Neutrophil (primary cell): ENCODE measurements at regions not wholly inside any gene's neighbourhood (a gene's known extent, or its start where the extent isn't known, plus 50 kb on each side); places are given as distances from the start of the nearest gene placed in this dataset.

ENCODE experiments used
- H3K27ac ChIP-seq: fragments of 200-600 bp; sonication (generic); 2 replicates; pipeline ENCODE4 v1.5.1; 2016; ENCODE audit warnings: mild to moderate bottlenecking, moderate library complexity
- H3K27me3 ChIP-seq: fragments of 200-600 bp; sonication (generic); 2 replicates; pipeline ENCODE4 v1.6.0; 2016; ENCODE audit warnings: mild to moderate bottlenecking
- H3K36me3 ChIP-seq: fragments of 200-600 bp; sonication (generic); 2 replicates; pipeline ENCODE4 v1.5.1; 2017
- H3K4me1 ChIP-seq, 2 experiments: fragments of 200-600 bp in 1 of 2; sonication (generic) in 1 of 2; 1 replicate in 1 of 2; 2 replicates in 1 of 2; pipeline versions ENCODE4 v1.5.1 to v1.6.1; 2013 to 2016; ENCODE audit warnings: low read depth in 1 of 2, low read length in 1 of 2, mild to moderate bottlenecking in 1 of 2, moderate library complexity in 1 of 2; ENCODE audit not compliant: control insufficient read depth in 1 of 2, insufficient read depth in 1 of 2
- H3K4me3 ChIP-seq, 2 experiments: fragments of 200-600 bp in 1 of 2; sonication (generic) in 1 of 2; 1 replicate in 1 of 2; 2 replicates in 1 of 2; pipeline ENCODE4 v1.5.1; 2013 to 2016; ENCODE audit warnings: low read depth in 1 of 2, low read length in 1 of 2, mild to moderate bottlenecking in 1 of 2, moderate library complexity in 1 of 2
- H3K9me3 ChIP-seq: fragments of 200-600 bp; sonication (generic); 2 replicates; pipeline ENCODE4 v1.5.1; 2016
- TF ChIP-seq, protein P1 (sequence below): fragments of 200-600 bp; sonication (generic); IDR thresholded peaks from 2 replicates; pipeline ENCODE4 v1.5.1; 2016; ENCODE audit warnings: antibody characterized with exemption

- H3K4me3 ChIP-seq: no peak overlapping the region
- no peak overlapping the region for H3K27ac ChIP-seq
- no peaks in the 10 kb centered on the region for H3K27me3 ChIP-seq
- TF ChIP-seq, protein P1, sequence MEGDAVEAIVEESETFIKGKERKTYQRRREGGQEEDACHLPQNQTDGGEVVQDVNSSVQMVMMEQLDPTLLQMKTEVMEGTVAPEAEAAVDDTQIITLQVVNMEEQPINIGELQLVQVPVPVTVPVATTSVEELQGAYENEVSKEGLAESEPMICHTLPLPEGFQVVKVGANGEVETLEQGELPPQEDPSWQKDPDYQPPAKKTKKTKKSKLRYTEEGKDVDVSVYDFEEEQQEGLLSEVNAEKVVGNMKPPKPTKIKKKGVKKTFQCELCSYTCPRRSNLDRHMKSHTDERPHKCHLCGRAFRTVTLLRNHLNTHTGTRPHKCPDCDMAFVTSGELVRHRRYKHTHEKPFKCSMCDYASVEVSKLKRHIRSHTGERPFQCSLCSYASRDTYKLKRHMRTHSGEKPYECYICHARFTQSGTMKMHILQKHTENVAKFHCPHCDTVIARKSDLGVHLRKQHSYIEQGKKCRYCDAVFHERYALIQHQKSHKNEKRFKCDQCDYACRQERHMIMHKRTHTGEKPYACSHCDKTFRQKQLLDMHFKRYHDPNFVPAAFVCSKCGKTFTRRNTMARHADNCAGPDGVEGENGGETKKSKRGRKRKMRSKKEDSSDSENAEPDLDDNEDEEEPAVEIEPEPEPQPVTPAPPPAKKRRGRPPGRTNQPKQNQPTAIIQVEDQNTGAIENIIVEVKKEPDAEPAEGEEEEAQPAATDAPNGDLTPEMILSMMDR: no peak
- no peaks in the 10 kb centered on the region for H3K4me1 ChIP-seq
- no peaks in the 10 kb centered on the region for H3K9me3 ChIP-seq
- no peaks in the 10 kb centered on the region for H3K36me3 ChIP-seq
Measured at GRCh38 chr4:11700751-11701226, 272.1 kb upstream of the HS3ST1 start.

GRCh38 chr4:11698846-11699590 is 270.3 kb upstream of the HS3ST1 start:
- Histone ChIP-seq H3K9me3 (no peaks in the 10 kb centered on the region), H3K4me1 (no peaks in the 10 kb centered on the region), H3K36me3 (no peaks in the 10 kb centered on the region), H3K4me3 (no peak overlapping the region), H3K27ac (no peak overlapping the region), H3K27me3 (no peaks in the 10 kb centered on the region)
- TF ChIP-seq, protein P1: no peak

DNA sequence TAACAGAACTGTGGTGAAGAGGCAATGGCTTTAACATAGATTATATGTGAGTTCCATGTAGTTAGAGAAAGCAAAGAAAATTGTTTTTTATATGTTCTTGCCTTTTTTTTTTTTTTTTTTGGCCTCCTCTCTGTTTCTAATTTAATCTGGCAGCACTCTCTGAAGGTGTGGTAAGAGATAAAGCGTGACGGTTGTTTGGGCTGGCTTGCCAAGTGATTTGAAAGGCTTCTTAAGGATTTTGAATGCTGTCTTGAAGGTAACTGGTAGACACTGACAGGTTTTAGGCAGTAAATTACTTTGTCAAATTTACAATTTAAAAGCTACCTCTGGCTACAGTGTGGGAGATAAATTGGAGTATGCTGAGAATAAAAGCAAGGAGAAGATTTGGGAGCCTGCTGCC is 269.3 kb upstream of the HS3ST1 start:
- no peaks in the 10 kb centered on the region for H3K9me3 ChIP-seq
- no peak overlapping the region for H3K27ac ChIP-seq
- H3K4me1 ChIP-seq: no peaks in the 10 kb centered on the region
- H3K27me3 ChIP-seq: no peaks in the 10 kb centered on the region
- TF ChIP-seq, protein P1: no peak
- no peak overlapping the region for H3K4me3 ChIP-seq
- H3K36me3 ChIP-seq: no peaks in the 10 kb centered on the region

DNA sequence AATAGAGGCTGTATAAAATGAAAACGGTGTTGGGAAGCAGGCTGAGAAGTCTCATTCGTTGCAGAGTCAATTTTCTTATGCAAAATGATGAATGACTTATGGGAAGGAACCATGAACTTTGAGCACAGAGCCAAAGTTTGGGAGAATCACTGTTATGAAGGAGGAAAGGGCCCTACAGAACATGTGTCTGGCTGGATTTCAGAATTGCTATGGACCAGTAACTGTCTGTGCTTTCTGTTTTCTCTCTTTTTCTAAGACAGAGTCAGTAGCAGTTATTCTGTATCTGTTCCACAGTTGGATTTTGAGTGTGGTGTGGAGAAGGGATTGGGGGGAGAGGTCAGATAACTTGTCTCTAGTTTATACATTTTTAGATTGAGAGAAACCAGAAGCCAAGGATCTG is 265.0 kb upstream of the HS3ST1 start:
- Histone ChIP-seq H3K4me3 (no peak overlapping the region), H3K4me1 (no peaks in the 10 kb centered on the region), H3K9me3 (no peaks in the 10 kb centered on the region), H3K36me3 (no peaks in the 10 kb centered on the region), H3K27ac (no peak overlapping the region), H3K27me3 (no peaks in the 10 kb centered on the region)
- TF ChIP-seq, protein P1: no peak

- TF ChIP-seq, protein P1: no peak
- Histone ChIP-seq H3K27ac (no peak overlapping the region), H3K4me3 (no peak overlapping the region), H3K4me1 (no peaks in the 10 kb centered on the region), H3K36me3 (no peaks in the 10 kb centered on the region), H3K27me3 (no peaks in the 10 kb centered on the region), H3K9me3 (no peaks in the 10 kb centered on the region)
Measured at GRCh38 chr4:11691236-11691635, 262.5 kb upstream of the HS3ST1 start.
